Activated CD4-positive, alpha-beta T cell treated with anti-CD3 and anti-CD28 coated beads for 24 hours (primary cell): ENCODE measurements at regions not wholly inside any gene's neighbourhood (a gene's known extent, or its start where the extent isn't known, plus 50 kb on each side); places are given as distances from the start of the nearest gene placed in this dataset.
"Not testable (repeated sequence)": the region's sequence is repeated elsewhere in the genome, so short reads cannot be mapped to it uniquely, and the experiment has no call there.

Experiments
- DNase-seq, 2 donors: peaks; one replicate each; pipeline ENCODE4 v3.0.0-alpha.2; 2020; ENCODE audit warnings: low read depth in 2 of 2

DNA sequence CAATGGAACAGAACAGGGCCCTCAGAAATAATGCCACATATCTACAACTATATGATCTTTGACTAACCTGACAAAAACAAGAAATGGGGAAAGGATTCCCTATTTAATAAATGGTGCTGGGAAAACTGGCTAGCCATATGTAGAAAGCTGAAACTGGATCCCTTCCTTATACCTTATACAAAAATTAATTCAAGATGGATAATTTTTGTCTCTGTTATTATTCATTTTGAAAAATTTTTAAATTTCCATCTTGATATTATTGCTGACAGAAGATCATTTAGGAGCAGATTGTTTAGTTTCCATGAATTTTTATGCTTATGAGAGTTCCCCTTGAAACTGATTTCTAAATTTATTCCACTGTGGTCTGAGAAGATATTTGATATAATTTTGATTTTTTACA lies 2039.8 kb upstream of the NUDT12 start:
- DNase-seq = not testable (repeated sequence)

- no peak for DNase-seq
Observed at GRCh38 chr5:105593011-105593760, 2030.6 kb upstream of the NUDT12 start.

GRCh38 chr5:105587963-105588662 lies 2025.5 kb upstream of the NUDT12 start:
- DNase-seq = no peak

DNA sequence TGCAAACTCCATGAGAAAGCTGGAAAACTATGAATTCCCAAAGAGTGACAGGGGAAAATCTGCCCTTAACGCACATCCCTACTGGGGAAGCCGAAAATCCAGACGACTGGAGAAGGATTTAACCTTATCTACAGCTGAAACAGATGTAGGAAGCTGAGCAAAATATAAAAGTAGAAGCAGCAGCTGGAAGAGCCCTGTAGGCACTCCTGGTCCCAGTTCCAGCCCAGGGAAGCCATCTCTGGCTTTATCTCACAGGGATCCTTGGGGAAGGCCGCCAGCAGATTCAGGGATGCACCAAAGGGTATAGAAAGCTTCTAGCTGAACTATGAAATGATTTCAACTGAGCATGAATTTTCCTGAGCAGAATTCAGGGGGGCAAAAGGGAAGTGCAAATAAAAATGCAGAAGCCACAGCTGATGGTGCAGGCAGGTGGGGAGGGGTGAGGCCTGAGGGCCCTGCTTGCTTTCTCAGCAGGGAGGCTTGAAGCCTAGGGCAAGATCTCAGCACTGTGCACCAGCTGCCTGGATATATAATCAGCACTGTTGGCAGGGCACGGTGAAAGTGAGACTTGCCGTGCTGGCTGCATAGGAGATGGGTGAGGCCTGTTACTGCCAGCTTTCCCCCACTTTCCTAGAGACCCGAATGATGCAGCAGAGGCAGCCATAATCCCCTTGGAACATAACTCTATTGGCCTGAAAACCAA lies 2019.5 kb upstream of the NUDT12 start:
- no peak for DNase-seq

DNA sequence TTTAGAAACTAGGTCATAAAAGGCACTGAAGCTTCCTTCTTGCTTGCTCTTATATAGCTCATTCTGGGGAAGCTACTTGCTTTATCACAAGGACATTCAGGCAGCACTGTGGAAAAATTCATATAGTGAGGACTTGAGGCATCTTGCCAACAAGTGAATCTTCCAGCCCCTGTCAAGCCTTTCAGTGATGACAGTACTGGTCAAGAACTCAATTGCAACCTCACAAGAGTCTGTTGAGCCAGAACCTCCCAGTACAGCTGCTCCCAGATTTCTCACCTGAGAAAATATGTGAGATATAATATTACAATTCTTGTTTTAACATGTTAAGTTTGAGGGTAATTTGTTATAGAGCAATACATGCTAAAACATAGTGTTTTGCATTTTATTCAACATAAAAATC lies 2011.0 kb upstream of the NUDT12 start:
- DNase-seq = no peak

GRCh38 chr5:105565531-105565930 lies 2002.9 kb upstream of the NUDT12 start:
- DNase-seq = no peak

DNA sequence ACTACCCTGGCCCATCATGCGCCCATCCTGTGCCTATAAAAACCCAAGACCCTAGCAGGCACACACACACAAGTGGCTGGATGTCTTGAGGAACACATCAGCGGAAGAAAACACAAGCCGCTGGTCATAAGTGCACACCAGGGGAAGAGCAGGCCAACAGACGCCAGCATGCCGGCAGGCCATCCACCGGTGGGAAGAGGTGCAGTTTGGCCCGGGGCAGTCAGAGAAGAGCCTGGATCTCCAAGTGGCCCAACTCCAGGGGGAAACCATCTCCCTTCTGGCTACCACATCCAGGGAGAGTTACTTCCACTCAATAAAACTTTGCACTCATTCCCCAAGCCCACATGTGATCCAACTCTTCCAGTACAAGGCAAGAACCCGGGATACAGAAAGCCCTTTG lies 2001.3 kb upstream of the NUDT12 start:
- no peak for DNase-seq

DNA sequence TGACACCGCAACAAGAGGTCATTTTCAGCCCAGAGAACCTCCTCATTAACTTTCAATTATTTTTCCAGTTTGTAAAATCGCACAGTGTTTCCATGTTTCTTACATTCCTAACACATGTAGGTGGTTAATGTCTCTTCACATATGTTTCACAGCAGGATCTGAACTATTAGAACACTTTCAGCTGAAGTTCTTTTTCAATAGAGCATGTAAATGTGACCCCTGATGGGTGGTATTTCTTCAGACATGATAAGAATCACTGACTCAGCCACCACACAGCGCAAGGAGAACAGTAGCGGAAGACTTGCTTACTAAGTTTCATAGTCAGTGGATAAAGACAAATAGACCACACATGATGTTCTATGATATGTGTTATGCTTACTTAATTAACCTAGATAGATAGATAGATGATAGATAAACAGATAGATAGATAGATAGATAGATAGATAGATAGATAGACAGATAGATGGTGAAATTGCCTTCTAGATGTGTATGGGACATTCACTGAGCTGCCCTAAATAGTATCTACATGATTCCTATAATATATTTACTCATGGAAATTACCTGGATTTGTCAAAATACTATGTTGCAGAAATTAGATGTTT lies 1992.1 kb upstream of the NUDT12 start:
- no peak for DNase-seq

DNA sequence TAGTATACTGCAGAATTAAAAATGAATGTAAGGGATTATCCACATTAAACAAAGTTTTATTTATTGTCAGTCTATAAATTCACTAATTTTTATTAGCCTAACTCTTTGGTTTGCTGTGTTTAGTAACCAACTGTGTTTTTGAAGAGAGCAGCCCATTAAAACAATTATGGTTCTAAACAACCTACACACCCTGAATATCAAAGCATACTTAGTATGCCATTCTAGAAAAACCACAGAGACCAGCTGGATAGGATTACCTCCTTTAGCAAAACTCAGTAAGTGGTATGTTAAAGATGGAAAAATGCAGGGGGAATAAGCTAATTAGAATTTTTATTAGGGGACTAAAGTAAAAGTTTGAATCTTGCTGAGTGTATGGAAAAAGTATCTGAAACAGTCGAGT lies 1981.7 kb upstream of the NUDT12 start:
- no peak for DNase-seq

- DNase-seq = no peak
Observed at GRCh38 chr5:105536675-105537074, 1974.1 kb upstream of the NUDT12 start.

DNA sequence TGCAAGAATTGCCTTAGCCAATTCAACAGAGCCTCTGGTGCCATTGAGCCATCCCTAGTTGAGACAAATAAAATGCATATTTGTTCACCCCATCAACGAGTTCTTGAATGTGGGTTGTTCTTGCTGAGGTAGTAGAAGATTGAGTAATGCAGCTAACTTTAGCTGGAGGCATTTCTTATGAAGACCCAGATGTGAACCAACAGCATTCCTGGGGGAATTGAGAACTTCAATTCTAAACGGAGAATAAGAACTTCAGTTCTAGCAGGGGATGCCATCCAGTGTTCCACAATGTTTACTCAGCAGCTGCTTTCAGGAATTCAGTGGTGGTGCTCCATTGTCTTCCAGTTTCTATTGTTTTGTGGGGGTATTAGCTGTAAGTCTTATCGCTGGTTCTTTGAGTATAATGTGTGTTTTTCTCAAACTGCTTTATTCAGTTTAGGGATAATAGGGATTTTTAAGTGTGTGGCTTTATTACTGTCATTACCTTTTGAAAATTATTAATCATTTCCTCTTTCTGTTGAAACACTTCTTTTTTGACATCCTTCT lies 1968.2 kb upstream of the NUDT12 start:
- DNase-seq = no peak

- DNase-seq = no peak
Observed at GRCh38 chr5:105529851-105530250, 1967.3 kb upstream of the NUDT12 start.

GRCh38 chr5:105508519-105508918 lies 1945.9 kb upstream of the NUDT12 start:
- no peak for DNase-seq

DNA sequence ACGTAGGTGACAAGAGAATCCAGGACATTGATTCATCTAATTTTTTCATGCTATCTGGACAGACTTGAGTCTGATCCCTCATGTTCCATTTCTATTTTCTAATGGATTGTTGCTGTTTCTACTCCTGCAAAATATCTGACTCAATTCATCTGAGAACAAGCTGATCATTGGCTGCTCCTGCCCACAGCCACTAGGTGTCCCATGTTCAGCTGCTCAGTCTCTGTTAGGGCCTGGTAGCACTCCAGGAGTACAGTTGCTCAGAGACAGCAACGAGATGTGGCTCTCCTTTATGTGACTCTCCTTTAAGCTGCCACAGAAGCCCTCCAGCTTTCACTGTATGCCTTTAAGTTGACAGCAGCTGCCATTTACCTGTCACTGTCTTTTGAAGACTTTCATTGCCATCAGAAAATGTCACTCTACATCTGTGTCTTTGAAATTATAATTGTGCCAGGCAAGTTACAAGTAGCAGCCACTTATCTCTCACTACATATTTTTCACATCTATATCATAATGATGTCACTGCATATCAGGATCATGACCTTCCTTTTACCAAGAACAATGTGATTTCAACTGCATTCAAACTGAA lies 1944.2 kb upstream of the NUDT12 start:
- no peak for DNase-seq

- no peak for DNase-seq
Observed at GRCh38 chr5:105503950-105504349, 1941.4 kb upstream of the NUDT12 start.

DNA sequence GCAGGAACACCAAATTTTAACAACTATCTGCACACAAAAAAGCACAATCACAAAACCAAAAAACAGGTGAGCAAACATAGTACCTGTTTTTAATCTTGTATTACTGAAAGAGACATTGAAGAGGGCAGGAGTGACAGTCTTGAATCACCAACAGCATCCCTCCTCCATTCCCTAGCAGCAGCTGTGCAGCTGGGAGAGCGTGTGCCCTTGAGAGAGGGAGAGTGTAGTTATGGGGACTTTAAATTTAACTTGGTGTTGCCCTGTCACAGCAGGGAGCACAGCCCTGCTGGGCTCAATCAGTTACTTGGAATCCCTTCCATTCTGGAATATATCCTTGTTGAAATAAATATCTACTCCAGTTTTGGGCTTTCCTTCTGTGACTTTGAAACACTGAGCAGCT lies 1938.7 kb upstream of the NUDT12 start:
- no peak for DNase-seq

DNA sequence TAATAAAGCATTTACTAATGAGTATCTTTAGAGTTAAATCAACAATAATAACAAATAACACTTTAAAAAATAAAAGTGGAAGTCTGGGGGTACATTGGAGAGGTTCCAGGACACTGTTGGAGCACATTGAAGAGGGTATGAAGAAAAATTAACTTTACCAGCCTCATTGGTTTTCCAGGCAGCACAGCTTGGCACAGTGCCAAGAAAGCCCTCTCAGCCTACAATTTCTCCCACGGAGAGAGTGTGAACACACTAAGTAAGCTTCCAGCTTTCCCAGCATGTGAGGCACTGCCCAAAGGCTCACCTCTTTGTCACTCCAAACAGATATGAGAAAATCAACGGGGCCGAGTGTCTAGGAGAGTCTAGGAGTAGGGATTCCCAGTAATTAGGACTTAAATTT lies 1912.8 kb upstream of the NUDT12 start:
- DNase-seq = no peak

- DNase-seq = no peak
Observed at GRCh38 chr5:105462377-105462776, 1899.8 kb upstream of the NUDT12 start.

- DNase-seq = no peak
Observed at GRCh38 chr5:105460721-105461120, 1898.1 kb upstream of the NUDT12 start.

DNA sequence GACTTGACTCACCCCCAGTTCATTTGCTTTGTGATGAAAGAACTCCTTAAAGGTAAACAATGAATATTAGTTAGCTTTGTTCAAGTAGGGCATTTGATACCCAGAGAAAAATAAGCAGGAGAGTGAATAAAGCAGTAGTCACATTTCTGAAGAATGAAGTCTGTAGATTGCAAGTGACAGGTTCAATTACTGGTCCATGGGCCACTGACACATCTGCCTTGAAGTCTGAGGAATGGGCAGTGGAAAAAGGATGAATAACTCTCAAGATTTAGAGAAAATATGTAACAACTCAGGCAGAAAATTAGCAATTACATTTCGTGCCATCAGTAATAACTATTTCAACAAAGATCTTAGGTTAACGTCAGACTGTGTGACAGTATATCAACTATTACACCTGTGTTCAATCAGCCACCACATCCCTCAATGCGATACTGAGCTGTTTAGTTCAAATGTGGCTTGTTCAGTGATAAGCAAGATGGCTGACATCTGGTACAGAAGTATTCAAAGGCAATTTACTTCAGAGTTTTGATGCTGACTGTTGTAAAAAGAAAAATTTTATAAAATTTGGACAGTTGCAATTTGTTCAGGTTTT lies 1890.7 kb upstream of the NUDT12 start:
- DNase-seq = no peak

GRCh38 chr5:105448271-105448670 lies 1885.7 kb upstream of the NUDT12 start:
- no peak for DNase-seq
